AG04450 (cell line): ENCODE measurements at regions not wholly inside any gene's neighbourhood (a gene's known extent, or its start where the extent isn't known, plus 50 kb on each side); places are given as distances from the start of the nearest gene placed in this dataset.

ENCODE experiments used
- CTCF ChIA-PET: fragments of 300-600, 350-600 bp; formaldehyde crosslinking; extraction: SDS; loops from one replicate; lab custom pipeline; 2022; ENCODE audit warnings: antibody characterized with exemption, inconsistent platforms; lab: Charles Lee
- POLR2A ChIA-PET: fragments of 350-600 bp; formaldehyde crosslinking; extraction: SDS; loops from one replicate; lab custom pipeline; 2021; ENCODE audit warnings: antibody characterized with exemption, inconsistent platforms; lab: Yijun Ruan, JAX
- DNase-seq: peaks from one replicate; pipeline ENCODE4 v3.0.0-alpha.2; 2011; ENCODE audit warnings: low read depth, low spot score
- H3K27ac ChIP-seq: one replicate; pipeline ENCODE4 v1.5.1; 2012; ENCODE audit warnings: low read depth, low read length, control low read depth
- H3K27me3 ChIP-seq: one replicate; pipeline ENCODE4 v1.6.0; 2012; ENCODE audit warnings: low read length; ENCODE audit not compliant: control insufficient read depth, insufficient read depth
- H3K4me3 ChIP-seq: 2 replicates; pipeline ENCODE4 v1.5.1; 2011; ENCODE audit warnings: mild to moderate bottlenecking, low read depth, low read length, control low read depth
- H3K9me3 ChIP-seq: 2 replicates; pipeline ENCODE4 v1.5.1; 2012; ENCODE audit warnings: low read length; ENCODE audit not compliant: control insufficient read depth, insufficient read depth
- CTCF ChIP-seq: IDR thresholded peaks from 2 replicates; pipeline ENCODE4 v1.5.1; 2011; ENCODE audit warnings: low read depth, low read length, control low read depth, inconsistent platforms

- CTCF ChIA-PET = no interaction called here
- no peak for TF ChIP-seq CTCF
- no peak for DNase-seq
- Histone ChIP-seq H3K4me3 (no peak overlapping the region), H3K27ac (no peak overlapping the region), H3K9me3 (peaks cover 10% of the 10 kb centered on the region), H3K27me3 (no peaks in the 10 kb centered on the region)
- POLR2A ChIA-PET = no interaction called here
These were observed 611.2 kb downstream of the KIF4B start for GRCh38 chr5:155624597-155625241.

GRCh38 chr5:155625315-155625714, 611.8 kb downstream of the KIF4B start:
- H3K4me3 ChIP-seq = no peak overlapping the region
- H3K27ac ChIP-seq = no peak overlapping the region
- H3K9me3 ChIP-seq = peaks cover 8% of the 10 kb centered on the region
- no peaks in the 10 kb centered on the region for H3K27me3 ChIP-seq
- ChIA-PET POLR2A (no interaction called here), CTCF (no interaction called here)
- no peak for TF ChIP-seq CTCF
- no peak for DNase-seq

- ChIA-PET CTCF (no interaction called here), POLR2A (no interaction called here)
- no peak overlapping the region for H3K4me3 ChIP-seq
- no peak overlapping the region for H3K27ac ChIP-seq
- peaks cover under 1% of the 10 kb centered on the region for H3K9me3 ChIP-seq
- no peak for TF ChIP-seq CTCF
- no peak for DNase-seq
- no peaks in the 10 kb centered on the region for H3K27me3 ChIP-seq
These were observed 612.5 kb downstream of the KIF4B start for GRCh38 chr5:155625897-155626543.

- no peak overlapping the region for H3K4me3 ChIP-seq
- no peaks in the 10 kb centered on the region for H3K27me3 ChIP-seq
- H3K9me3 ChIP-seq = no peaks in the 10 kb centered on the region; the same call in 1 of the 2 replicates
- TF ChIP-seq CTCF = no peak
- ChIA-PET CTCF (no interaction called here), POLR2A (no interaction called here)
- DNase-seq = no peak
- H3K27ac ChIP-seq = no peak overlapping the region
These were observed 613.0 kb downstream of the KIF4B start for GRCh38 chr5:155626592-155626991.

- ChIA-PET CTCF (no interaction called here), POLR2A (no interaction called here)
- no peaks in the 10 kb centered on the region for H3K27me3 ChIP-seq
- peaks cover 10% of the 10 kb centered on the region for H3K9me3 ChIP-seq
- TF ChIP-seq CTCF = no peak
- DNase-seq = no peak
- no peak overlapping the region for H3K27ac ChIP-seq
- no peak overlapping the region for H3K4me3 ChIP-seq
These were observed 614.8 kb downstream of the KIF4B start for GRCh38 chr5:155628346-155628745.
